ENCODE measurements at regions not wholly inside any gene's neighbourhood (a gene's known extent, or its start where the extent isn't known, plus 50 kb on each side); places are given as distances from the start of the nearest gene placed in this dataset.

GRCh38 chr5:176157656-176158055 lies 80.6 kb upstream of the SIMC1 start:
- ChIA-PET CTCF (no interaction called here), POLR2A (ENCODE audit: unreplicated experiment) (no interaction called here)
- Histone ChIP-seq H3K4me3 (no peak overlapping the region), H3K36me3 (ENCODE audit: low read depth) (no peaks in the 10 kb centered on the region), H3K4me2 (no peak overlapping the region), H3K9me2 (ENCODE audit: insufficient read depth) (no peaks in the 10 kb centered on the region), H3K9me3 (ENCODE audit: insufficient read depth, low read depth) (no peaks in the 10 kb centered on the region), H3K27ac (no peak overlapping the region), H4K20me1 (ENCODE audit: insufficient read depth) (0 out of 2 replicates have a peak, but pooled peaks cover 4% of the 10 kb centered on the region), H3K4me1 (replicated peaks; ENCODE audit: insufficient read depth) (no peaks in the 10 kb centered on the region), H3K27me3 (ENCODE audit: insufficient read depth, low read depth) (peaks cover 93% of the 10 kb centered on the region), H2AFZ (no peak overlapping the region), H3K79me2 (ENCODE audit: low read depth) (no peaks in the 10 kb centered on the region), H3F3A (ENCODE audit: insufficient read depth, low read depth) (no peaks in the 10 kb centered on the region)
- TF ChIP-seq CTCF (conservative IDR thresholded peaks at IDR 0.05): no peak
- TF ChIP-seq EZH2 (IDR thresholded peaks at IDR 0.05; ENCODE audit: low read depth): no peak
- no peak for DNase-seq
- no TSS peak for BruUV-seq (replicated peaks)
- intact Hi-C loops (cut with micrococcal nuclease; ENCODE audit: unreplicated experiment): no loop called here

GRCh38 chr5:176161431-176161830 lies 76.8 kb upstream of the SIMC1 start:
- H3K27me3 ChIP-seq (ENCODE audit: insufficient read depth, low read depth): peaks cover 86% of the 10 kb centered on the region
- no peaks in the 10 kb centered on the region for H3K4me1 ChIP-seq (replicated peaks; ENCODE audit: insufficient read depth)
- intact Hi-C loops (cut with micrococcal nuclease; ENCODE audit: unreplicated experiment): no loop called here
- 0 out of 2 replicates have a peak, but pooled peaks cover 4% of the 10 kb centered on the region for H4K20me1 ChIP-seq (ENCODE audit: insufficient read depth)
- CTCF ChIA-PET: no interaction called here
- H3F3A ChIP-seq (ENCODE audit: insufficient read depth, low read depth): no peaks in the 10 kb centered on the region
- no TSS peak for BruUV-seq (replicated peaks)
- no peaks in the 10 kb centered on the region for H3K79me2 ChIP-seq (ENCODE audit: low read depth)
- no peaks in the 10 kb centered on the region for H3K36me3 ChIP-seq (ENCODE audit: low read depth)
- POLR2A ChIA-PET (ENCODE audit: unreplicated experiment): no interaction called here
- TF ChIP-seq EZH2 (IDR thresholded peaks at IDR 0.05; ENCODE audit: low read depth): no peak
- no peak for TF ChIP-seq CTCF (conservative IDR thresholded peaks at IDR 0.05)
- H3K27ac ChIP-seq: no peak overlapping the region
- H3K9me2 ChIP-seq (ENCODE audit: insufficient read depth): no peaks in the 10 kb centered on the region
- no peaks in the 10 kb centered on the region for H3K9me3 ChIP-seq (ENCODE audit: insufficient read depth, low read depth)
- DNase-seq: no peak
- H3K4me3 ChIP-seq: no peak overlapping the region
- no peak overlapping the region for H2AFZ ChIP-seq
- H3K4me2 ChIP-seq: no peak overlapping the region

- H4K20me1 ChIP-seq (ENCODE audit: insufficient read depth): 0 out of 2 replicates have a peak, but pooled peaks cover 4% of the 10 kb centered on the region
- POLR2A ChIA-PET (ENCODE audit: unreplicated experiment): no interaction called here
- H3K36me3 ChIP-seq (ENCODE audit: low read depth): no peaks in the 10 kb centered on the region
- DNase-seq: no peak
- no peaks in the 10 kb centered on the region for H3K9me2 ChIP-seq (ENCODE audit: insufficient read depth)
- no peaks in the 10 kb centered on the region for H3K9me3 ChIP-seq (ENCODE audit: insufficient read depth, low read depth)
- no peaks in the 10 kb centered on the region for H3K79me2 ChIP-seq (ENCODE audit: low read depth)
- H3K27me3 ChIP-seq (ENCODE audit: insufficient read depth, low read depth): peaks cover 79% of the 10 kb centered on the region
- no peak overlapping the region for H3K4me2 ChIP-seq
- H3K4me1 ChIP-seq (replicated peaks; ENCODE audit: insufficient read depth): no peaks in the 10 kb centered on the region
- TF ChIP-seq EZH2 (IDR thresholded peaks at IDR 0.05; ENCODE audit: low read depth): no peak
- TF ChIP-seq CTCF (conservative IDR thresholded peaks at IDR 0.05): no peak
- H3K4me3 ChIP-seq: no peak overlapping the region
- CTCF ChIA-PET: no interaction called here
- no peak overlapping the region for H3K27ac ChIP-seq
- intact Hi-C loops (cut with micrococcal nuclease; ENCODE audit: unreplicated experiment): no loop called here
- no peak overlapping the region for H2AFZ ChIP-seq
- H3F3A ChIP-seq (ENCODE audit: insufficient read depth, low read depth): no peaks in the 10 kb centered on the region
- BruUV-seq (replicated peaks): no TSS peak
Measured at GRCh38 chr5:176162198-176162597, 76.0 kb upstream of the SIMC1 start.

Measured in PC-9 (cell line).